Left ventricle myocardium inferior (tissue), 1 donor: ENCODE measurements at regions not wholly inside any gene's neighbourhood (a gene's known extent, or its start where the extent isn't known, plus 50 kb on each side); places are given as distances from the start of the nearest gene placed in this dataset.

Source experiments
- DNase-seq: peaks from one replicate; pipeline ENCODE4 v3.0.0-alpha.2; 2020
- H3K27ac ChIP-seq: fragments of 200-600 bp; replicated peaks from 2 replicates; pipeline ENCODE4 v1.8.0; 2021
- H3K27me3 ChIP-seq: fragments of 200-600 bp; 2 replicates; pipeline ENCODE4 v1.8.0; 2021; ENCODE audit warnings: low read depth
- H3K36me3 ChIP-seq: fragments of 200-600 bp; 2 replicates; pipeline ENCODE4 v1.8.0; 2021
- H3K4me1 ChIP-seq: fragments of 200-600 bp; 2 replicates; pipeline ENCODE4 v1.8.0; 2021
- H3K4me3 ChIP-seq: fragments of 200-600 bp; 2 replicates; pipeline ENCODE4 v1.8.0; 2021; ENCODE audit warnings: mild to moderate bottlenecking, moderate library complexity
- H3K9me3 ChIP-seq: fragments of 200-600 bp; replicated peaks from 2 replicates; pipeline ENCODE4 v1.8.0; 2021
- intact Hi-C: fragments of 100-400 bp; cut with micrococcal nuclease; formaldehyde crosslinking; loops from one replicate; pipeline ENCODE4 v1.11.0; 2022
- TF ChIP-seq, protein P1 (sequence below): fragments of 200-600 bp; IDR thresholded peaks from 2 replicates; pipeline ENCODE4 v1.8.0; 2021; ENCODE audit warnings: antibody characterized with exemption, mild to moderate bottlenecking, borderline replicate concordance
- donor health status: DM: no; HTN: yes; CAD: no; lungs with severe emphysema.

DNA sequence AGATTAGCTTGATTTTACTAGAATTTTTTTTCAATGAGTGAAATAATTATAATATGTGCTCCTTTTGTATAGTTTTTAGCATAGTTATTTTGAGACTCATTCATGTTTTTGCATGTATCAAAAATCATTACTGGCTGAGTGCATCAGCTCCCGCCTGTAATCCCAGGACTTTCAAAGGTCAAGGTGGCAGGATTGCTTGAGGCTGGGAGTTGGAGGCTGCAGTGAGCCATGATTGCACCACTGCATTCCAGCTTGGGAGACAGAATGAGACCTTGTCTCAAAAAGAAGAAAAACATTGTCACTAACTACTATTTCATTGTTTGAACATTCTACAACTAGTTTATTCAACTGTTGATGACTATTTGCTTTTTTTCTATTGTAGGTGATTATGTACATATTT is 802.7 kb downstream of the SLC16A7 start:
- H3K27me3 ChIP-seq, result no peaks in the 10 kb centered on the region
- no peak overlapping the region for H3K27ac ChIP-seq
- H3K4me1 ChIP-seq, result no peaks in the 10 kb centered on the region
- DNase-seq, result no peak
- TF ChIP-seq, protein P1, sequence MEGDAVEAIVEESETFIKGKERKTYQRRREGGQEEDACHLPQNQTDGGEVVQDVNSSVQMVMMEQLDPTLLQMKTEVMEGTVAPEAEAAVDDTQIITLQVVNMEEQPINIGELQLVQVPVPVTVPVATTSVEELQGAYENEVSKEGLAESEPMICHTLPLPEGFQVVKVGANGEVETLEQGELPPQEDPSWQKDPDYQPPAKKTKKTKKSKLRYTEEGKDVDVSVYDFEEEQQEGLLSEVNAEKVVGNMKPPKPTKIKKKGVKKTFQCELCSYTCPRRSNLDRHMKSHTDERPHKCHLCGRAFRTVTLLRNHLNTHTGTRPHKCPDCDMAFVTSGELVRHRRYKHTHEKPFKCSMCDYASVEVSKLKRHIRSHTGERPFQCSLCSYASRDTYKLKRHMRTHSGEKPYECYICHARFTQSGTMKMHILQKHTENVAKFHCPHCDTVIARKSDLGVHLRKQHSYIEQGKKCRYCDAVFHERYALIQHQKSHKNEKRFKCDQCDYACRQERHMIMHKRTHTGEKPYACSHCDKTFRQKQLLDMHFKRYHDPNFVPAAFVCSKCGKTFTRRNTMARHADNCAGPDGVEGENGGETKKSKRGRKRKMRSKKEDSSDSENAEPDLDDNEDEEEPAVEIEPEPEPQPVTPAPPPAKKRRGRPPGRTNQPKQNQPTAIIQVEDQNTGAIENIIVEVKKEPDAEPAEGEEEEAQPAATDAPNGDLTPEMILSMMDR, result no peak
- H3K36me3 ChIP-seq, result no peaks in the 10 kb centered on the region
- intact Hi-C loops, result no loop called here
- H3K9me3 ChIP-seq, result no peaks in the 10 kb centered on the region
- H3K4me3 ChIP-seq, result no peak overlapping the region

DNA sequence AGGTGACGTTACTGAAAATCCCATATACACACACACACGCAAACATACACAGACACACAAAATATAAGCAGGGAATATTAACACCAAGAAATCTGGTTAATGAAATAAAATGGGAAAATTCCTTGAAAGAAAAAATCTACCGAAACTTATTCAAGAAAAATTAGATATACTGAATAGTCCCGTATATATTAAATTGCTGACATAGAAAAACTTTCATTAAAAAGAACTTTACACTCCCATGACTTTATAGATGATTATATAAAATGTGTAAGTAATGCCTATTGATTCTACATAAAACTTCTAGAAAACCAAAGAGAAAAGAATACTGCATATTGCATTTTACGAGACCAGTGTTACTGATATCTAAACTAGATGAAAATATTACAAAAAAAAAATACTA is 803.2 kb downstream of the SLC16A7 start:
- TF ChIP-seq, protein P1, result no peak
- intact Hi-C loops, result no loop called here

DNA sequence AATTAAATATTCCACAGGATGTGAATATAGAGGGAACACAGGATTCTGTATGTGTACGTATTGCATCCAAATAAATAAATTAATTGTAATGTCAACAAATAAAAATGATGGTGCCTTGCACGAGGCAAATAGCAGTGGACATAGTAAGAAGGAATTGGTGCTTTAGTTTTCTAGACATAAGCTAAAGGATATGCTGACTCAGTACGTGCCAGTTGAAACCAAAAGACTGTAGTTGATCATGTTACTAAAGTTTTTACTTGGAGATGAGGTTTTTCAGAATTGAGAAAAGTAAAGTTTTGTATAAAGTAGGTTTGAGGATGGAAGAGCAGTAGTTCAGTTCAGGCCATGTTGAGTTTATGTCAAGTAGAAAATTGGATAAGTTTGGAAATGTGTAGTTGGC is 807.2 kb downstream of the SLC16A7 start:
- no peaks in the 10 kb centered on the region for H3K36me3 ChIP-seq
- H3K9me3 ChIP-seq, result no peaks in the 10 kb centered on the region
- H3K27ac ChIP-seq, result no peak overlapping the region
- H3K27me3 ChIP-seq, result no peaks in the 10 kb centered on the region
- TF ChIP-seq, protein P1, result no peak
- DNase-seq, result no peak
- H3K4me3 ChIP-seq, result no peak overlapping the region
- no peaks in the 10 kb centered on the region for H3K4me1 ChIP-seq
- intact Hi-C loops, result no loop called here

More for the DNA sequence above, 803.2 kb downstream of the SLC16A7 start:
- Histone ChIP-seq H3K36me3 (no peaks in the 10 kb centered on the region), H3K4me3 (no peak overlapping the region), H3K9me3 (no peaks in the 10 kb centered on the region), H3K27me3 (no peaks in the 10 kb centered on the region), H3K4me1 (no peaks in the 10 kb centered on the region), H3K27ac (no peak overlapping the region)
- no peak for DNase-seq

DNA sequence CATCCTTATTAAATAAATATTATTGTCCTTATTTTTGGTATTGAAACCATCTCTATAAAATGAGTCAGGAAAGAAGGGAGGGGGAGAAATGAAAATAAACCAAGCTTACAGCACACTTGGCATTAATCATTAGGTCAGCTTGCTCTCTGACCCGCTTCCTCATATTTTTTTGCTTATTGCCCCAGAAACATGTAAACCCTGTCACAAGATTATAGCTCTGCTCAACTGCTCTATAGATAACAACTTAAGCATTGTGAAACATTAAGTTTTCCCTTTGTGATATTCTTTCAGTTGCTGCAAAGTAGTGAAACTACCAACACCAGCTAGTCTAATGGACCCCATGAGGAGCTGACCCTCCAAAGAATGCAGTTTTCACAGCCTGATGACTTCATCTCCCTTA is 819.5 kb downstream of the SLC16A7 start:
- Histone ChIP-seq H3K4me3 (no peak overlapping the region), H3K9me3 (peaks cover 42% of the 10 kb centered on the region), H3K27me3 (no peaks in the 10 kb centered on the region), H3K36me3 (no peaks in the 10 kb centered on the region), H3K27ac (no peak overlapping the region), H3K4me1 (no peaks in the 10 kb centered on the region)
- TF ChIP-seq, protein P1, result no peak
- intact Hi-C loops, result no loop called here
- DNase-seq, result no peak

DNA sequence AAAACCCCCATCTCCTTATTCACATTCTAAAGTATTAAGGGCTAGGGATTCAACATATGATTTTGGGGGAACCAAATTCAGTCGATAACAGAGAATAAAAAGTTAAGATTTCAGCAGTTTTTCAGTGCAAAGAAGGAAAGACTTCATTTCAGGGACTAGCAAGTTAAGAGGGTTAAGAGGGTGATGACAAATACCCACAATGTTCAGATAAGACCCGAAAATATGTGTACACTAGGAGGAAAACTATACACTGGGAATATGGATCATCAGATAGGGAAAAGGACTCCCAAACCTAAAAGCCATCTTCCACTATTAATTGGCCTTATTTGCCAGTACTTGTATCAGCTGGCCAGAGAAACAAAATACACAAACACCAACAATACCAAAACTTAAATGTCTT is 824.2 kb downstream of the SLC16A7 start:
- Histone ChIP-seq H3K9me3 (peaks cover 50% of the 10 kb centered on the region), H3K27me3 (no peaks in the 10 kb centered on the region), H3K4me3 (no peak overlapping the region), H3K27ac (no peak overlapping the region), H3K4me1 (no peaks in the 10 kb centered on the region), H3K36me3 (no peaks in the 10 kb centered on the region)
- no peak for DNase-seq
- TF ChIP-seq, protein P1, result no peak
- intact Hi-C loops, result no loop called here

DNA sequence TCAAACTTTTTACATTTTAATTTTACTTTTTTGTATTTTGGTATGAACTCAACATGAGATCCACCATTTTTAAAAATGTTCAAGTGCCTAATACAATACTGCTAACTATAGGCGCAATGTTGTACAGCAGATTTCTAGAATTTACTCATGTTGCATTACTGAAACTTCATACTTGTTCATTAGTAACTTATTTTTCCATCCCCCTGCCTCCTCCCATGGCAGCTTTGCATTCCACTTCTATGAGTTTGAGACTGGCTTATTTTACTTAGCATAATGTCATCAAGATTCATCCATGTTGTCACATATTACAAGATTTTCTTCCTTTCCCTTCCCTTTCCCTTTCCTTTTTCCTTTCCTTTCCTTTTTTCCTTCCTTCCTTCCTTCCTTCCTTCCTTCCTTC is 825.9 kb downstream of the SLC16A7 start:
- Histone ChIP-seq H3K27ac (no peak overlapping the region), H3K9me3 (peaks cover 32% of the 10 kb centered on the region), H3K4me3 (no peak overlapping the region), H3K27me3 (no peaks in the 10 kb centered on the region), H3K36me3 (no peaks in the 10 kb centered on the region), H3K4me1 (no peaks in the 10 kb centered on the region)
- no peak for DNase-seq
- TF ChIP-seq, protein P1, result no peak
- intact Hi-C loops, result no loop called here
